GM06990 (cell line): ENCODE measurements at regions not wholly inside any gene's neighbourhood (a gene's known extent, or its start where the extent isn't known, plus 50 kb on each side); places are given as distances from the start of the nearest gene placed in this dataset.

Source experiments
- DNase-seq: peaks from one replicate; pipeline ENCODE4 v3.0.0-alpha.2; 2011; ENCODE audit not compliant: insufficient read length; ENCODE audit errors: extremely low read depth
- H3K27me3 ChIP-seq: replicated peaks from 2 replicates; pipeline ENCODE4 v1.6.0; 2011; ENCODE audit warnings: low read length; ENCODE audit not compliant: control insufficient read depth, insufficient read depth
- H3K36me3 ChIP-seq: 2 replicates; pipeline ENCODE4 v1.5.1; 2011; ENCODE audit warnings: low read length; ENCODE audit not compliant: control insufficient read depth, insufficient read depth
- H3K4me3 ChIP-seq: replicated peaks from 2 replicates; pipeline ENCODE4 v1.5.1; 2011; ENCODE audit warnings: low read depth, mild to moderate bottlenecking, control low read depth, low read length
- TF ChIP-seq, protein P1 (sequence below): IDR thresholded peaks from 2 replicates; pipeline ENCODE4 v1.5.1; 2011; ENCODE audit warnings: low read length, control low read depth, mild to moderate bottlenecking, inconsistent platforms; ENCODE audit not compliant: insufficient read depth, poor library complexity, severe bottlenecking

DNA sequence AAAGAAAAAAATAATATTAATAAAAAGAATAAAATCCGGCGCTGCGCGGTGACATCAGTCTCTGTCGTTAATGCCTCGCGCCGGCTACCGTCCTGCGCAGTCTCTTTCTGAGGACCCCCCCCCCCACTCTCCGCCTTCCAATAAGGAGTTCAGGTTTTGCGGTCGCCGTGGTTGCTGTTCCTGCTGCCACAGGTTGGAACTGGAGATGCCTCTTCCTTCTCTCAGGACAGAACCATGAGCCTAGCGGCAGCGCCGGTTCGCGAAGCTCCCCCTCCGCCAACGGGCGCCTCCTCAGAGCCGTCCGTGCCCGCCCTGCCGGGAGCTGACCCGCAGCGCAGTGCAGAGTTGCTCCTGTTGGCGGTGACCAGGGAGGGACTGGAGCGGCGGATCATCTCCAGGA lies 2093.4 kb downstream of the TP53TG3F start:
- Histone ChIP-seq H3K4me3 (no peak overlapping the region), H3K36me3 (no peaks in the 10 kb centered on the region), H3K27me3 (no peaks in the 10 kb centered on the region)
- TF ChIP-seq, protein P1, sequence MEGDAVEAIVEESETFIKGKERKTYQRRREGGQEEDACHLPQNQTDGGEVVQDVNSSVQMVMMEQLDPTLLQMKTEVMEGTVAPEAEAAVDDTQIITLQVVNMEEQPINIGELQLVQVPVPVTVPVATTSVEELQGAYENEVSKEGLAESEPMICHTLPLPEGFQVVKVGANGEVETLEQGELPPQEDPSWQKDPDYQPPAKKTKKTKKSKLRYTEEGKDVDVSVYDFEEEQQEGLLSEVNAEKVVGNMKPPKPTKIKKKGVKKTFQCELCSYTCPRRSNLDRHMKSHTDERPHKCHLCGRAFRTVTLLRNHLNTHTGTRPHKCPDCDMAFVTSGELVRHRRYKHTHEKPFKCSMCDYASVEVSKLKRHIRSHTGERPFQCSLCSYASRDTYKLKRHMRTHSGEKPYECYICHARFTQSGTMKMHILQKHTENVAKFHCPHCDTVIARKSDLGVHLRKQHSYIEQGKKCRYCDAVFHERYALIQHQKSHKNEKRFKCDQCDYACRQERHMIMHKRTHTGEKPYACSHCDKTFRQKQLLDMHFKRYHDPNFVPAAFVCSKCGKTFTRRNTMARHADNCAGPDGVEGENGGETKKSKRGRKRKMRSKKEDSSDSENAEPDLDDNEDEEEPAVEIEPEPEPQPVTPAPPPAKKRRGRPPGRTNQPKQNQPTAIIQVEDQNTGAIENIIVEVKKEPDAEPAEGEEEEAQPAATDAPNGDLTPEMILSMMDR: no peak
- no peak for DNase-seq

DNA sequence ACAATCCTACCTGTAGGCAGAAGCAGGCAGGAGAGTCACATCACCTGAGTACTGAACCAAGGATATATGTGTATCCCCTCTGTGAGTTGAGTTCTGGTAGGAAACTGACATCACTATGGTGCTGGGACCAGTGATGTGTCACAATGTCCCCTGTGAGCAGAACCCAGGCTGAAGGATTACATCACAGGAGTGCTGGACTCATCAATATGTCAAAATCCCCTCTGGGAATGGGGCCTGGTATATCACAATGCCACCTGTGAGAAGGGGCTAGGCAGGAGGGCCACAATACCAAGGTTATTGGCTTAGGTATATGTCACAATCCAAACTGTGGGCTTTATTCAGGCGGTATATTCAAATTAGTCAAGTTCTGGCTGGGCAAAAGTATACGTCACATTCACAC lies 2098.3 kb downstream of the TP53TG3F start:
- Histone ChIP-seq H3K36me3 (no peaks in the 10 kb centered on the region), H3K27me3 (no peaks in the 10 kb centered on the region), H3K4me3 (no peak overlapping the region)
- TF ChIP-seq, protein P1: no peak
- DNase-seq: no peak

DNA sequence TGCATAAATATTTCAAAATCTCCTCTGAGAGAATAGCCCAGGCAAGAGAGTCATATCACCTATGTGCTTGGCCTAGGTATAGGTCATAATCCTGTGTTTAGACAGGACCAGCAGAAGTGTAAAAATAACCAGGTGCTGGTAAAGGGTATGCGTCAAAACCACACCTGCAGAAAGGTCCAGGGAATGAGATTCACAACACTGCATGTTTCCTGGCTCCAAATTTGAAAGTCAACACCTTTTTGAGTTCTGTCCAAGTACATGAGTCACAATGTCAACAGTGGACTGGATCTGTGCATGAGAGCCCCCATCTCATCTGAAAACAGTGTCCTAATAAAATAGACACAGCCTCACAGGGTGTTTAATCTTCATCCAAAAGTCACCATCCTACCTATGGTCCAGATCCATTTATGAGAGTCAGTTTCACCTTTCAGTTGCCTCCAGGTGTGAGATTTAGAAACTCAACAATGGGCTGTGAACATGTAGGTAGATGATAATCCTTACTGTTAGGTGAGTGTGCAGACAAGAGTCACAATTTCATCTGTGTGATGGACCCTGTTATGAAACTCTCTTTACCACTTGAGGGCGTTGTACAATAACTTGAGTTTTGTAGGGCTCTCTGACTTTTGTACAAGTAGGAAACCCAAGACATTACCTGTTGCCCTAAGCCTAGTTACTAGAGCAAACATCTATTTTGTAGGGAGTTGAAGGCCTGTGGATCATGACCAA lies 2100.7 kb downstream of the TP53TG3F start:
- TF ChIP-seq, protein P1: no peak
- no peaks in the 10 kb centered on the region for H3K36me3 ChIP-seq
- no peak overlapping the region for H3K4me3 ChIP-seq
- no peak for DNase-seq
- no peaks in the 10 kb centered on the region for H3K27me3 ChIP-seq

DNA sequence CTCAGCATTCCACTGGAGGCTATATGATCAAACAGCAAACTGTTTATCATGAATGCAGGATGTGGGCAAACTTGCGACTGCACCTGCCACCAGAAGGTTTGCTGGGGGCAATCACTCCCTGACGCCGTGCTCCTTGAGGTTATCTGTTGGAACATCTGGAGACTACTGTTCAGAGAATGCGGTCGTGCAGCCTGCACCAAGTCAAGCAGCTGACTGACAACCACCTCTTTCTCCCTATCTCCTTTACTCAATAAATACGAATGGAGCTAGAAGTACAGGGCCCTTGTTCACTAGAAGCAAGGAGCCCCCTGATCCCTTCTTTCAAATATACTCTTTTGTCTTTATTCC lies 2101.2 kb downstream of the TP53TG3F start:
- no peak for DNase-seq
- Histone ChIP-seq H3K4me3 (no peak overlapping the region), H3K36me3 (no peaks in the 10 kb centered on the region), H3K27me3 (no peaks in the 10 kb centered on the region)
- TF ChIP-seq, protein P1: no peak

DNA sequence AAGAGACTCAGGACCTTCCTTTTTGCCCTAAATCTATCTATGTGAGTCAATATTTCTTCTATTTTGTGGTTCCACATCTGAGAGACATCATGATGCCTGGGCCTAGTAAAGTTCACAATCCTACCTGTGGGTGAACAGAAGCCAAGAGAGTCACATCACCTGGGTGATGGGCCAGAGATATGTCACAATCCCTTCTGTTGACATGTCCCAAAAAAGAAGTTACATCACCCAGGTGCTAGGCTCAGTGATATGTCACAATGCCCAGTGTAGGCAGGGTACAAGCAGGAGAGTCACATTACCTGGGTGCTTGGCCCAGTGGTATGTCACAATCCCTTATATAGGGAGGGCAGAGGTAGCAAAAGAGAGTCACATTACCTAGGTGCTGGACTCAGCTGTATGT lies 2101.9 kb downstream of the TP53TG3F start:
- Histone ChIP-seq H3K27me3 (no peaks in the 10 kb centered on the region), H3K36me3 (no peaks in the 10 kb centered on the region), H3K4me3 (no peak overlapping the region)
- no peak for DNase-seq
- TF ChIP-seq, protein P1: no peak

DNA sequence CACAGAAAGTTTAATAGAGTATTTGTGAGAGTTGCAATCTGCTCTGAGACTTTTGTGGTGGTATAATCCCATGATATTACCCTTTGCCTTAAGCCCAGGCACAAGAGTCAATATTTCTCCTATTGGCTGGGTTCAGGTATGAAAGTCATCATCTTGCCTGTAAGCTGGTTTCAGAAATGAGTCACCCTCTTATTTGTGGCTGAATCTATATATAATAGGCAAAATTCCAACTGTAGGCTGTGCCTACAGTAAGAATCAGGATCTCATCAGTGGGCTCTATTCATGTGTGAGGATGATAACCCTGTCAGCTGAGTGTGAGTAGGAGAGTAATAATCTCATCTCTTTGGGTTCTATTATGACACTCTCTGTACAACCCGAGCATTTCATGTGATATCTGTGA lies 2103.1 kb downstream of the TP53TG3F start:
- H3K27me3 ChIP-seq: no peaks in the 10 kb centered on the region
- TF ChIP-seq, protein P1: no peak
- no peak overlapping the region for H3K4me3 ChIP-seq
- H3K36me3 ChIP-seq: no peaks in the 10 kb centered on the region
- no peak for DNase-seq
